ENCODE measurements at regions not wholly inside any gene's neighbourhood (a gene's known extent, or its start where the extent isn't known, plus 50 kb on each side); places are given as distances from the start of the nearest gene placed in this dataset.

DNA sequence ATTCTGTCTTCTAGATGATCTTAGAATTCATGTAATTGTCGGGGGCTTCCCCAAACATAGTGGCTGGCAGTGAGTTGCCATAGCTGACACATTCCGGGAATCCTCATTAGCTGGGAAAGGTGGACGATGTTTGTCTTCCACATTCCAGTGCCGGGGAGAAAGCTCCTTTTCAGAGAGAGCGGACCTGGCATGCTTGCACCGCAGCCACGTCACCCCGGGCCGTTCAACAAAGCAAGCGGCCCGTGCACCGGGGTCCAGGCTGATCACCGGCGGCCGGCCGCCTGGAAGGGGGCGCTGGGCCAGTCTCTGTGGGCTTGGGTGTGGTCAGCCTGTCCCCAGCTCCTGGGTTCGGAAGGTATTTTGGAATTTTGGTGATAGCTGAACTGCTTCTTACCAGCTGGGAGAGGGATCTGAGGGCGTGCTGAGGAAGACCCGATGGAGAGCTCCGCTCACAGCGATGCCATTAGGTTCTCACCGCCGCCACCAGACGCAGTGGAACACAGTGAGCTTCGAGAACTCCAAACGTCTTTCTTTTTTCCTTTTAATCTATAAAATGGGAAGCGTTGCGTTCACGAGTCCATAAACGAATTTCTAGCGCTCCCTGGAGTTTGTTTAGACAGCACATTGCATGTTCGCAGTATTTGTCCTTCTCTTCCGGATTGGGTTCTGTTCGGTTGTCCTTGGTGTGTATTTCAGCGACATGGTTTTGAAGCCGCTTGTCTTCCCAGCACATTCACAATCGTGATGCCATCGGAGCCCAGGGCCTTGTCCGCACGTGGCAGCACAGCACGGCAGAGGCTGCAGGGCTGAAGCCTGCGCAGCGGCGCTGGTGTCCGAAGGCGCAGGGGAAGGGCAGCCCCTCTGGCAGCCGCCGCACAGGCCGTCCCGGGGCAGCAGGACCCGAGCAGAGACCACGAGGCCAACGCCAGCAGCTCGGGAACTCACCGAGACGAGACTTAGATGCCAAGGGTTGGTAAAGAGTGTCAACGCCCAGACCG lies 557.6 kb downstream of the QKI start:
- TF ChIP-seq, protein P1, sequence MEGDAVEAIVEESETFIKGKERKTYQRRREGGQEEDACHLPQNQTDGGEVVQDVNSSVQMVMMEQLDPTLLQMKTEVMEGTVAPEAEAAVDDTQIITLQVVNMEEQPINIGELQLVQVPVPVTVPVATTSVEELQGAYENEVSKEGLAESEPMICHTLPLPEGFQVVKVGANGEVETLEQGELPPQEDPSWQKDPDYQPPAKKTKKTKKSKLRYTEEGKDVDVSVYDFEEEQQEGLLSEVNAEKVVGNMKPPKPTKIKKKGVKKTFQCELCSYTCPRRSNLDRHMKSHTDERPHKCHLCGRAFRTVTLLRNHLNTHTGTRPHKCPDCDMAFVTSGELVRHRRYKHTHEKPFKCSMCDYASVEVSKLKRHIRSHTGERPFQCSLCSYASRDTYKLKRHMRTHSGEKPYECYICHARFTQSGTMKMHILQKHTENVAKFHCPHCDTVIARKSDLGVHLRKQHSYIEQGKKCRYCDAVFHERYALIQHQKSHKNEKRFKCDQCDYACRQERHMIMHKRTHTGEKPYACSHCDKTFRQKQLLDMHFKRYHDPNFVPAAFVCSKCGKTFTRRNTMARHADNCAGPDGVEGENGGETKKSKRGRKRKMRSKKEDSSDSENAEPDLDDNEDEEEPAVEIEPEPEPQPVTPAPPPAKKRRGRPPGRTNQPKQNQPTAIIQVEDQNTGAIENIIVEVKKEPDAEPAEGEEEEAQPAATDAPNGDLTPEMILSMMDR (conservative IDR thresholded peaks at IDR 0.05; ENCODE audit: low read depth, low read length), result no peak
- TF ChIP-seq, protein P2, sequence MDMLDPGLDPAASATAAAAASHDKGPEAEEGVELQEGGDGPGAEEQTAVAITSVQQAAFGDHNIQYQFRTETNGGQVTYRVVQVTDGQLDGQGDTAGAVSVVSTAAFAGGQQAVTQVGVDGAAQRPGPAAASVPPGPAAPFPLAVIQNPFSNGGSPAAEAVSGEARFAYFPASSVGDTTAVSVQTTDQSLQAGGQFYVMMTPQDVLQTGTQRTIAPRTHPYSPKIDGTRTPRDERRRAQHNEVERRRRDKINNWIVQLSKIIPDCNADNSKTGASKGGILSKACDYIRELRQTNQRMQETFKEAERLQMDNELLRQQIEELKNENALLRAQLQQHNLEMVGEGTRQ (IDR thresholded peaks at IDR 0.05; ENCODE audit: low read depth, low read length), result no peak
- TF ChIP-seq POLR2A (IDR thresholded peaks at IDR 0.05; ENCODE audit: low read depth, low read length) (no peak), NFE2L2 (IDR thresholded peaks at IDR 0.05; ENCODE audit: low read depth, low read length) (no peak), RCOR1 (IDR thresholded peaks at IDR 0.05; ENCODE audit: insufficient replicate concordance, low read length) (no peak), RFX5 (IDR thresholded peaks at IDR 0.05; ENCODE audit: low read depth, low read length) (no peak), BHLHE40 (IDR thresholded peaks at IDR 0.05; ENCODE audit: low read depth, low read length) (no peak), SMC3 (IDR thresholded peaks at IDR 0.05; ENCODE audit: low read depth, low read length) (no peak), FOS (IDR thresholded peaks at IDR 0.05; ENCODE audit: low read depth, low read length) (no peak)

All from IMR-90 (cell line).